IMR-90 (cell line): ENCODE measurements at regions not wholly inside any gene's neighbourhood (a gene's known extent, or its start where the extent isn't known, plus 50 kb on each side); places are given as distances from the start of the nearest gene placed in this dataset.

Experiments
- ATAC-seq: fragments of 200-7000 bp; cut with Tn5 transposase; 2 replicates; pipeline ENCODE4 v1.9.1; 2020; ENCODE audit warnings: low read depth, mild to moderate bottlenecking, moderate library complexity
- BruUV-seq: library from RNA; stranded (reverse); fragments of 400-500 nt; replicated peaks from 2 replicates; lab custom pipeline; 2021; lab: Mats Ljungman, UMichigan
- CTCF ChIA-PET: fragments of 300-600 bp; formaldehyde crosslinking; extraction: SDS; loops from one replicate; lab custom pipeline; 2021; ENCODE audit warnings: antibody characterized with exemption; lab: Yijun Ruan, JAX
- POLR2A ChIA-PET: fragments of 300-600 bp; sonication (Branson Sonifier 250); formaldehyde crosslinking; loops from one replicate; lab custom pipeline; 2022; ENCODE audit warnings: antibody characterized with exemption; ENCODE audit not compliant: unreplicated experiment; lab: Charles Lee
- DNase-seq: peaks from one replicate; pipeline ENCODE4 v3.0.0; 2013
- H2AFZ ChIP-seq: replicated peaks from 2 replicates; pipeline ENCODE3; 2013; ENCODE audit warnings: low read length, mild to moderate bottlenecking; ENCODE audit not compliant: poor library complexity
- H2AK5ac ChIP-seq: 2 replicates; pipeline ENCODE4 v1.6.1; 2013; ENCODE audit warnings: low read depth, low read length, inconsistent platforms
- H2AK9ac ChIP-seq: replicated peaks from 2 replicates; pipeline ENCODE3; 2013; ENCODE audit warnings: mild to moderate bottlenecking, low read depth, low read length, moderate library complexity; ENCODE audit not compliant: poor library complexity
- H2BK120ac ChIP-seq: 2 replicates; pipeline ENCODE4 v1.6.1; 2013; ENCODE audit warnings: low read depth, low read length, inconsistent platforms
- H2BK15ac ChIP-seq: 3 replicates; pipeline ENCODE4 v1.6.1; 2013; ENCODE audit warnings: low read depth, low read length, inconsistent platforms
- H2BK20ac ChIP-seq: 2 replicates; pipeline ENCODE4 v1.6.1; 2013; ENCODE audit warnings: low read depth, mild to moderate bottlenecking, inconsistent platforms, low read length, moderate library complexity
- H2BK5ac ChIP-seq: 2 replicates; pipeline ENCODE4 v1.6.1; 2013; ENCODE audit warnings: mild to moderate bottlenecking, low read depth, low read length, inconsistent platforms; ENCODE audit not compliant: poor library complexity, severe bottlenecking
- H3K14ac ChIP-seq: replicated peaks from 2 replicates; pipeline ENCODE4 v1.6.1; 2013; ENCODE audit warnings: low read depth, low read length, inconsistent platforms
- H3K18ac ChIP-seq: 2 replicates; pipeline ENCODE4 v1.6.1; 2013; ENCODE audit warnings: low read depth, low read length, control low read depth
- H3K23ac ChIP-seq: 2 replicates; pipeline ENCODE4 v1.6.1; 2013; ENCODE audit warnings: low read depth, low read length, inconsistent platforms
- H3K27ac ChIP-seq: 2 replicates; pipeline ENCODE4 v1.5.1; 2013; ENCODE audit warnings: mild to moderate bottlenecking, control low read depth, low read length; ENCODE audit not compliant: insufficient read depth
- H3K27me3 ChIP-seq: 2 replicates; pipeline ENCODE4 v1.6.1; 2013; ENCODE audit warnings: low read length; ENCODE audit not compliant: control insufficient read depth, insufficient read depth
- H3K36me3 ChIP-seq: 2 replicates; pipeline ENCODE4 v1.6.1; 2013; ENCODE audit warnings: low read length, mixed read lengths; ENCODE audit not compliant: control insufficient read depth, insufficient read depth
- H3K4ac ChIP-seq: 2 replicates; pipeline ENCODE4 v1.6.1; 2013; ENCODE audit warnings: low read depth, low read length, inconsistent platforms
- H3K4me1 ChIP-seq: 2 replicates; pipeline ENCODE4 v1.6.1; 2013; ENCODE audit warnings: low read length, mixed read lengths; ENCODE audit not compliant: control insufficient read depth, insufficient read depth
- H3K4me2 ChIP-seq: 2 replicates; pipeline ENCODE4 v1.6.1; 2013; ENCODE audit warnings: low read depth, mild to moderate bottlenecking, control low read depth, low read length, moderate library complexity
- H3K4me3 ChIP-seq: 2 replicates; pipeline ENCODE4 v1.5.1; 2013; ENCODE audit warnings: low read depth, mild to moderate bottlenecking, control low read depth, low read length, moderate library complexity; ENCODE audit not compliant: insufficient read depth
- H3K56ac ChIP-seq: 2 replicates; pipeline ENCODE4 v1.6.1; 2013; ENCODE audit warnings: low read length, inconsistent platforms; ENCODE audit not compliant: insufficient read depth; ENCODE audit errors: extremely low read depth
- H3K79me1 ChIP-seq, 2 experiments: 2 replicates each; pipeline ENCODE4 v1.6.1; 2013; ENCODE audit warnings: low read length in 2 of 2, inconsistent platforms in 1 of 2, low read depth in 1 of 2
- H3K9ac ChIP-seq: 2 replicates; pipeline ENCODE4 v1.6.1; 2013; ENCODE audit warnings: low read depth, low read length, control low read depth
- H3K9me1 ChIP-seq: 2 replicates; pipeline ENCODE4 v1.6.1; 2013; ENCODE audit warnings: low read length, inconsistent platforms; ENCODE audit not compliant: insufficient read depth
- H3K9me3 ChIP-seq: 2 replicates; pipeline ENCODE4 v1.6.1; 2013; ENCODE audit warnings: low read length; ENCODE audit not compliant: control insufficient read depth, insufficient read depth
- H4K20me1 ChIP-seq: 2 replicates; pipeline ENCODE4 v1.6.1; 2013; ENCODE audit warnings: low read length, inconsistent platforms; ENCODE audit not compliant: insufficient read depth
- H4K5ac ChIP-seq: 2 replicates; pipeline ENCODE4 v1.6.1; 2013; ENCODE audit warnings: mild to moderate bottlenecking, low read depth, low read length, control low read depth
- H4K8ac ChIP-seq, 2 experiments: 2 replicates each; pipeline ENCODE4 v1.6.1; 2013; ENCODE audit warnings: low read depth in 2 of 2, low read length in 2 of 2, control low read depth in 1 of 2, inconsistent platforms in 1 of 2
- H4K91ac ChIP-seq: 2 replicates; pipeline ENCODE4 v1.6.1; 2013; ENCODE audit warnings: low read depth, low read length, inconsistent platforms; ENCODE audit not compliant: insufficient read depth
- BHLHE40 ChIP-seq: fragments of 150-350 bp; IDR thresholded peaks from 2 replicates; pipeline ENCODE4 v1.6.1; 2016; ENCODE audit warnings: mild to moderate bottlenecking, low read depth, low read length
- CEBPB ChIP-seq: IDR thresholded peaks from 2 replicates; pipeline ENCODE4 v1.6.1; 2012; ENCODE audit warnings: low read depth, low read length, improper control_type of control experiment
- CHD1 ChIP-seq: IDR thresholded peaks from 2 replicates; pipeline ENCODE4 v1.6.1; 2012; ENCODE audit warnings: low read depth, low read length, improper control_type of control experiment
- FOS ChIP-seq: fragments of 150-350 bp; IDR thresholded peaks from 2 replicates; pipeline ENCODE4 v1.6.1; 2016; ENCODE audit warnings: low read depth, low read length
- MAFK ChIP-seq: IDR thresholded peaks from 2 replicates; pipeline ENCODE4 v1.6.1; 2012; ENCODE audit warnings: low read depth, low read length, improper control_type of control experiment
- MAZ ChIP-seq: IDR thresholded peaks from 2 replicates; pipeline ENCODE4 v1.6.1; 2012; ENCODE audit warnings: low read depth, mild to moderate bottlenecking, low read length, improper control_type of control experiment, moderate library complexity, borderline replicate concordance
- MXI1 ChIP-seq: IDR thresholded peaks from 2 replicates; pipeline ENCODE4 v1.6.1; 2012; ENCODE audit warnings: low read depth, mild to moderate bottlenecking, low read length, moderate library complexity, borderline replicate concordance
- NFE2L2 ChIP-seq: fragments of 150-350 bp; IDR thresholded peaks from 2 replicates; pipeline ENCODE4 v1.6.1; 2016; ENCODE audit warnings: low read depth, mild to moderate bottlenecking, low read length
- POLR2A ChIP-seq: IDR thresholded peaks from 2 replicates; pipeline ENCODE4 v1.6.1; 2012; ENCODE audit warnings: mild to moderate bottlenecking, low read depth, low read length
- RAD21 ChIP-seq: IDR thresholded peaks from 2 replicates; pipeline ENCODE4 v1.6.1; 2012; ENCODE audit warnings: low read length, improper control_type of control experiment
- RCOR1 ChIP-seq: IDR thresholded peaks from 2 replicates; pipeline ENCODE4 v1.6.1; 2012; ENCODE audit warnings: mild to moderate bottlenecking, low read length, improper control_type of control experiment; ENCODE audit not compliant: insufficient replicate concordance
- RFX5 ChIP-seq: IDR thresholded peaks from 2 replicates; pipeline ENCODE4 v1.8.0; 2012; ENCODE audit warnings: low read depth, mild to moderate bottlenecking, low read length, moderate library complexity
- SMC3 ChIP-seq: fragments of 150-350 bp; IDR thresholded peaks from 2 replicates; pipeline ENCODE4 v1.6.1; 2016; ENCODE audit warnings: low read depth, mild to moderate bottlenecking, antibody characterized with exemption, low read length, moderate library complexity
- WGBS, 2 experiments: methylation state at CpG; one replicate each; pipeline versions ENCODE4 v1.1.5 to v1.1.7; 2013; ENCODE audit warnings: missing lambda C conversion rate in 2 of 2; ENCODE audit not compliant: insufficient read length in 1 of 2; ENCODE audit errors: extremely low coverage in 2 of 2; 5-methylcytosine and 5-hydroxymethylcytosine counted together
- dilution Hi-C: fragments of 300-500 bp; cut with HindIII; formaldehyde crosslinking; loops from one replicate; pipeline ENCODE4 v1.14.3; 2018; ENCODE audit warnings: low sequenced_read_pairs; ENCODE audit not compliant: unreplicated experiment
- in situ Hi-C: fragments of 300-500 bp; cut with MboI; formaldehyde crosslinking; loops from 3 replicates; pipeline ENCODE4 v1.14.3; 2019; ENCODE audit warnings: low sequenced_read_pairs, inconsistent platforms, mixed read lengths
- intact Hi-C: fragments of 100-400 bp; cut with micrococcal nuclease; formaldehyde crosslinking; loops from 2 replicates; pipeline ENCODE4 v1.10.0; 2022
- TF ChIP-seq, protein P1 (sequence below): fragments of 150-350 bp; IDR thresholded peaks from 2 replicates; pipeline ENCODE4 v1.6.1; 2016; ENCODE audit warnings: low read depth, mild to moderate bottlenecking, low read length, moderate library complexity, borderline replicate concordance
- TF ChIP-seq, protein P2 (sequence below): fragments of 150-350 bp; IDR thresholded peaks from 2 replicates; pipeline ENCODE4 v1.6.1; 2017; ENCODE audit warnings: mild to moderate bottlenecking, antibody characterized with exemption, low read length, low read depth
- TF ChIP-seq, protein P3 (sequence below): conservative IDR thresholded peaks from 2 replicates; pipeline ENCODE4 v1.5.1; 2012; ENCODE audit warnings: mild to moderate bottlenecking, low read depth, low read length, improper control_type of control experiment

DNA sequence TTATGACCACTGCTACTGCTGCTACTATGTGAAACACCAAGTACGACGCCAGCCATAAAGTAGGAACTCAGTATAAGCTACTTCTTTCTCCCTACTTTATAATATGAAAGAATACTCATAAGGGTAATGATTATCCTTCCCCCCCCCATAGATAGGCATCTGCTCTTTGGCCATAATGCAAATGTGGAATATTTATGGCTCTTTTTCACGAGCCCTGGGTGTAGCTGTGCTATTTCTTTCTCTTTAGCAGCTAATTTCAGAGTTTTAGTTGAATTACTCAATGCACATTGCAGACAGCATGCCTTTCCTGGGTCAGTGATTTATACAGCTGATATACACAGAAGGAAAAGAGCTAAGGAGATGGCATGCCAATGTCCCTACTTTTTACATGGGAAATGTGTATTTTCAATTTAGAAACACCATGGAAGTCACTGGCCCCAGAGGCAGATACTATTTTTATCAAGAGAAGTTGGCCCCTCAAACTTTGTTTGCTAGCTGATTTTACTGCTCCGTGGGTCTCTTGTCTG lies 234.1 kb upstream of the KIAA1217 start:
- H4K91ac ChIP-seq, result no peak overlapping the region

More for the DNA sequence above, 234.1 kb upstream of the KIAA1217 start:
- Histone ChIP-seq H3K4me3 (no peak overlapping the region), H3K36me3 (no peaks in the 10 kb centered on the region), H2BK120ac (no peak overlapping the region), H3K56ac (no peak overlapping the region), H4K20me1 (no peaks in the 10 kb centered on the region), H3K27ac (no peak overlapping the region), H2BK20ac (no peak overlapping the region), H3K14ac (no peak overlapping the region), H3K4ac (no peak overlapping the region), H3K27me3 (no peaks in the 10 kb centered on the region), H3K9me3 (0 out of 2 replicates have a peak, but pooled peaks cover 2% of the 10 kb centered on the region), H3K18ac (no peak overlapping the region), H3K4me1 (no peaks in the 10 kb centered on the region), H3K23ac (no peak overlapping the region), H3K4me2 (no peak overlapping the region), H2AK9ac (no peak overlapping the region), H3K79me1 (no peaks in the 10 kb centered on the region), H3K9me1 (no peaks in the 10 kb centered on the region), H3K9ac (no peak overlapping the region), H2BK15ac (no peak overlapping the region), H2AFZ (no peak overlapping the region), H2BK5ac (no peak overlapping the region), H4K8ac (no peak overlapping the region), H2AK5ac (no peak overlapping the region), H4K5ac (no peak overlapping the region)
- POLR2A ChIA-PET, result no interaction called here
- in situ Hi-C loops (no loop called here), dilution Hi-C loops (no loop called here), intact Hi-C loops (no loop called here)
- CTCF ChIA-PET, result interaction anchor here (1.1 kb wide), 1 partner anchor 20 kb away, joined by 4 read pairs; no protein-coding TSS in a partner anchor
- TF ChIP-seq, protein P1, sequence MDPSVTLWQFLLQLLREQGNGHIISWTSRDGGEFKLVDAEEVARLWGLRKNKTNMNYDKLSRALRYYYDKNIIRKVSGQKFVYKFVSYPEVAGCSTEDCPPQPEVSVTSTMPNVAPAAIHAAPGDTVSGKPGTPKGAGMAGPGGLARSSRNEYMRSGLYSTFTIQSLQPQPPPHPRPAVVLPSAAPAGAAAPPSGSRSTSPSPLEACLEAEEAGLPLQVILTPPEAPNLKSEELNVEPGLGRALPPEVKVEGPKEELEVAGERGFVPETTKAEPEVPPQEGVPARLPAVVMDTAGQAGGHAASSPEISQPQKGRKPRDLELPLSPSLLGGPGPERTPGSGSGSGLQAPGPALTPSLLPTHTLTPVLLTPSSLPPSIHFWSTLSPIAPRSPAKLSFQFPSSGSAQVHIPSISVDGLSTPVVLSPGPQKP, result no peak
- TF ChIP-seq MAZ, result no peak
- no peak for TF ChIP-seq RAD21
- TF ChIP-seq FOS, result no peak
- no peak for TF ChIP-seq BHLHE40
- TF ChIP-seq RFX5, result no peak
- TF ChIP-seq RCOR1, result no peak
- TF ChIP-seq CEBPB, result no peak
- TF ChIP-seq POLR2A, result no peak
- TF ChIP-seq MXI1, result no peak
- no peak for TF ChIP-seq CHD1
- TF ChIP-seq, protein P2, sequence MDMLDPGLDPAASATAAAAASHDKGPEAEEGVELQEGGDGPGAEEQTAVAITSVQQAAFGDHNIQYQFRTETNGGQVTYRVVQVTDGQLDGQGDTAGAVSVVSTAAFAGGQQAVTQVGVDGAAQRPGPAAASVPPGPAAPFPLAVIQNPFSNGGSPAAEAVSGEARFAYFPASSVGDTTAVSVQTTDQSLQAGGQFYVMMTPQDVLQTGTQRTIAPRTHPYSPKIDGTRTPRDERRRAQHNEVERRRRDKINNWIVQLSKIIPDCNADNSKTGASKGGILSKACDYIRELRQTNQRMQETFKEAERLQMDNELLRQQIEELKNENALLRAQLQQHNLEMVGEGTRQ, result no peak
- no peak for TF ChIP-seq SMC3
- TF ChIP-seq NFE2L2, result no peak
- TF ChIP-seq, protein P3, sequence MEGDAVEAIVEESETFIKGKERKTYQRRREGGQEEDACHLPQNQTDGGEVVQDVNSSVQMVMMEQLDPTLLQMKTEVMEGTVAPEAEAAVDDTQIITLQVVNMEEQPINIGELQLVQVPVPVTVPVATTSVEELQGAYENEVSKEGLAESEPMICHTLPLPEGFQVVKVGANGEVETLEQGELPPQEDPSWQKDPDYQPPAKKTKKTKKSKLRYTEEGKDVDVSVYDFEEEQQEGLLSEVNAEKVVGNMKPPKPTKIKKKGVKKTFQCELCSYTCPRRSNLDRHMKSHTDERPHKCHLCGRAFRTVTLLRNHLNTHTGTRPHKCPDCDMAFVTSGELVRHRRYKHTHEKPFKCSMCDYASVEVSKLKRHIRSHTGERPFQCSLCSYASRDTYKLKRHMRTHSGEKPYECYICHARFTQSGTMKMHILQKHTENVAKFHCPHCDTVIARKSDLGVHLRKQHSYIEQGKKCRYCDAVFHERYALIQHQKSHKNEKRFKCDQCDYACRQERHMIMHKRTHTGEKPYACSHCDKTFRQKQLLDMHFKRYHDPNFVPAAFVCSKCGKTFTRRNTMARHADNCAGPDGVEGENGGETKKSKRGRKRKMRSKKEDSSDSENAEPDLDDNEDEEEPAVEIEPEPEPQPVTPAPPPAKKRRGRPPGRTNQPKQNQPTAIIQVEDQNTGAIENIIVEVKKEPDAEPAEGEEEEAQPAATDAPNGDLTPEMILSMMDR, result no peak
- TF ChIP-seq MAFK, result no peak
- 20% methylated on average over 1 of the region's 4 CpGs; no CpG with 5 or more reads in 1 of the 2 experiments for WGBS, 2 experiments
- DNase-seq, result no peak
- no TSS peak for BruUV-seq
- ATAC-seq, result no peak
